Bone marrow (tissue), 2 donors: ENCODE measurements at regions not wholly inside any gene's neighbourhood (a gene's known extent, or its start where the extent isn't known, plus 50 kb on each side); places are given as distances from the start of the nearest gene placed in this dataset.

Source experiments
- DNase-seq, 2 donors: peaks; one replicate each; lab custom pipeline; 2025; lab: John Stamatoyannopoulos, UW

GRCh38 chr5:33291216-33292000 is 149.4 kb upstream of the TARS1 start:
- DNase-seq, result no peak

DNA sequence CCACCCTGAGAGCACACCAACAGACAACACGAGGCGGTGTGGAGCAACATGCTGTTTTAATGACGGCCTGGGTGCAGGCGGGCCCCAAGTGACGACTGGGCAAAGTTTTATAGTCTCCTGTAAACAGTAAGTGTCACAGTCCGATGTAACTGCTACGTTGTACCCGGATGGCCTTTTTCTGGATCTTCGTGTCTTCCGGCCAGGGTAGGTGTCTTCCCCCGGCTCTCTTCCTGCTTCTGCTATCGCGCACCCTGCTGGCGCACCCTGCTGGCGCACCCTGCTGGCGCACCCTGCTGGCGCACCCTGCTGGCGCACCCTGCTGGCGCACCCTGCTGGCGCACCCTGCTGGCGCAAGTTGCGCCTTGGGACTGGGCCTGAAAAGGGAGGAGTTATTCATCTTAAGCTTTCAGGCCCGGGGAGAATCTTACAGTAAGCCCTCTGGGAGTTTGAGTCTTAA is 143.0 kb upstream of the TARS1 start:
- no peak for DNase-seq

GRCh38 chr5:33299621-33300208 is 141.1 kb upstream of the TARS1 start:
- no peak for DNase-seq

DNA sequence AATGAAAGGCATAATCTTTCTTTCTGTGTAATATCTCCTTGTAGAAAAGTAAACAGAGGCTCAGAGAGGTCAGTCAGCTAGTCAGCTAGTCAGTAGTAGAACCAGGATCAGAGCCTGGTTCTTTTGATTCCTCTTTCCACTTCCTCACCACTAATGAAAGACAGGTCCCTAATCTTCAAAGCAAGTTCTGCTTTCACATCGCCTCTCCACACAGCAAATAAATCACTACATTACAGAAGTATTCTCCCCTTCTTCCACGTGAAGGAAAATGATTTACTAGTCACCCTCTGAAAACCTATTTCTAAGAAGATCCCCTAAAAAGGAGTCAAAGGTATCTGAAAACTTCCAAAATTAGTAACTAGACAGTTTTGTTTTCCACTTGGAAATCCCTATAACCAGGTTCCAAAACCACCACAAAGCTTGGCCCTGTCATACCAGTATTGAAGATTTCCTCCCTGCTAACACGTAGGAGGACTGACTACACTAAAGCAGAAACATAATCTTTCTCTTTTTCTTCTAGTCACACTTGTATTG is 140.5 kb upstream of the TARS1 start:
- DNase-seq, result peak in 1 of 2 donors; percentile 41

DNA sequence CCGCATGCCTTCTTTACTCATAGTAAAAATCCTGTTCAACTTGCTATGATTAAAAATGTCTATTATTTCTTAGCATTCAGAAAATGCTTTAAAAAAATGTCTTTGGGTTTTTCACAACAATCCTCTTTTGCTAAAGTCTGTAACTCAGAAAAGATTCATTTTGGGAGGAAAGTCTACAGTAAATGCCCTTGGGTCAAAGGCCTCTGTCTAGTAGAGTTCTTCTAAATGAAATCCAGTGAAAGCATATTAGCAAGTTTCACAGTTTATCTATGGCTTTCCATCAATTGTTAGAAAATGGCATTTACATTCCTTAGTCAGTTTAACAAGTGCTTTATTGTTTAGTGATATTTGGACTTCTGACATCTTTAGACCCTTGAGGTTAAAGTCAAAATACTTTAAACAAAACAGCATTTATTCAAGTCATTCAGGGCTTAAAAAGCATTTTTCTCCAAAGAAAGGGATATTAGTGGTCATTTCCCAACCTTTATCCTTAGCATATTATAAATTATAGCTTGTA is 137.1 kb upstream of the TARS1 start:
- DNase-seq, result no peak

DNA sequence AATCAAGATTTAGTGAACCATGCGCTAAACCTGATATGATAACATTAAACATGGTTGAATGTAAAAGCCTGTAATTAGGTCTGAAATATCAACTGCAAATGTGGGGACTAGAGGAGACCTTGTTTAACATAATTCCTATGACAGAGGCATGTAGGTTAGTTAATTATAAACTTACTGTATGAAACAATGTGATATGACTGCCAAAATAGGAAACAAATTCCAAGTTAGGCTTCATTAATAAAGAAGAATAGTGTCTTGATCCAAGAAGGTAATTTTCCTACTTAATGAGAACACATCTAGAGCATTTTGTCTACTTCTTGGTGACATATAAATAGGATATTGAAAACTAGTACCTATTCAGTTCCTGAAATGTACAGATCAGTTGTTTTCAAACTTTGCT is 136.2 kb upstream of the TARS1 start:
- DNase-seq, result no peak

DNA sequence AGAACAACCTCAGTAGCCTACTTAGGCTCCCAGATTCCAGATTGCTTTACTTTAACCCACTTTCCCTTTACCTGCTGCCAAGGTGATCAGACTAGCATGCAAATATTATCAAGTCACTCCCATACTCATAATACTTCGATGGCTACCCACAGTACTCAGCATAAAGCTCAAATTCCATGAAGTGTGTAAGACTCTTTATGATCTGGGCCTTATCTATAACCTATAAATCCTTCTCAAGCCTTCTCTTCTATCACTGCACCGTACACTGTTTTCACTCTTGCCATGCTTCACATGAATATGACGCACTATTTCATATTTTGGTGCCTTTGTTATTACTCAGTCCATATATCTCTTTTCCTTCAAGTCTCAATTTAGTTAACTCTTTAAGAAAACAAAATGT is 135.2 kb upstream of the TARS1 start:
- DNase-seq, result no peak

- DNase-seq, result no peak
Measured at GRCh38 chr5:33306758-33307157, 134.0 kb upstream of the TARS1 start.

DNA sequence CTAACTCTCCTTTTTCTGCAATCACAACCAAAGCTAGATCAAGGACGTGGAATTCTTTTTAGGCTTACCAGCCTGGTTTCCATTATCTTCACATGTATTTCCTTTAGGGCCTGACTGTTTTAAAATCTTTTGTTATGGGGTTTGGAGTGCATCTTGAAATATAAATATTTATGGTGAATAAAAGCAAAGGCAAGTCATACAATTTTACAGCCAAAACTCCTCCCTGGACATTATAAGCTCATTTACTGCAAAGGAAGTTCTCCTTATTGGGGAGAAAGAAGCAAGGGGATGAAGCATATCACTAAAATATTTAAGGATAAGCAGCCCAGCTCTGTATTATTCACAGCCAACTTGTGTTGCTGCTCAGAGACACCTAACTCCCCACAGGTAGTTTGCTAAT is 132.2 kb upstream of the TARS1 start:
- no peak for DNase-seq

GRCh38 chr5:33309068-33309467 is 131.7 kb upstream of the TARS1 start:
- no peak for DNase-seq

DNA sequence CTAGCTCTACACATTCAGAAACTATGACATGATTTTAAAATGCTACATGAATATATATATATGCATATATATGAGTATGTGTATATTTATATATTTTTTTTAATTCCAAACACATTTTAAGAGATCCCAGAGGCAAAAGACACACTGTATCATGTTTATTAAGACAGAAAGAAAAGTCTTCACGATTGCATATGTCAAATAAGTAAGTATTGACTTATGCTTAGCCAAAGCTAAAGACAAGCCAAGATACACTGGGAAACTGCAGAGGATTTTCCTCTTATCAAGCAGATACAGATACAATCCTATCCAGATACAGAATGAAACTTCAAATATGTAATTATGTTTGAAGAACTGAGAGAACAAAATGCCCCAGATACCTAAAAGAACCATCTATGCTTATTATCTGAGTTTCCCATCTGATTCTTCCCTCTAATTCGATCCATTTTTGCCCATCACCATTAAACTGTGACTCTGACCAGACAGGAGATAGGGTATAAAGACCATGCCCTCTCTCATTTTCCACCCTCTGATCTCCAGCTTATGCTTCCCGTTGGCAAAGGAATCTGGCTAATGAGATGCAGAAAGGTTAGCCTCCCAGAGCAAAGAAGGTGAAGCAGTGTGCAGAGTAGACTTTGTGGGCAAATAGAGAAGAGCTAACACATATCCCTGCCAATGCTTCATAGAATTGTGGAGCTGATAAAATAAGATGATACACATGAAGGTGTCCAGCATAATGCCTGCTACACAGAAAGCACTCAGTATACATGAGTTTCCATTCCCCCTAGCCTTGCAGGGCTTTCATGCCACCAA is 131.0 kb upstream of the TARS1 start:
- no peak for DNase-seq

GRCh38 chr5:33310451-33310850 is 130.3 kb upstream of the TARS1 start:
- no peak for DNase-seq

GRCh38 chr5:33311893-33312292 is 128.9 kb upstream of the TARS1 start:
- DNase-seq, result no peak

- DNase-seq, result no peak
Measured at GRCh38 chr5:33312571-33313549, 127.9 kb upstream of the TARS1 start.

DNA sequence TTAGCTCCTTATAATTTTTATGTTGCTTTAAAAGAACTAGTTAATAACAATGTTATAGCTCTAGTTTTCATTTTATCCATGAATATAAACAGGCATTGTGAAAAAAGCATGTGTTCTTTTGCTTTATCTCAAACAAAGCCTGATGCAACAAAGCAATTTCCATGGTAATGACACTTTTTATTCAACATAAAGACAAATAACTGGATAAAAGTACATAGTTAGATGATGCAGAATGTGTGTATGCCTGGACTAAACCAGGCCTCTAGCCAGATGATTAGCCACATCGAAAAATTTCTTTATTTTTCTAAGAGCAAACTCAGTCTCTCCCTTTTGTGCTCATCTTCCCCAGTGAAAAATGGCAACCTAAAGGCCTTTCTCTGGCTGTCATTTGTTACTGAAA is 125.6 kb upstream of the TARS1 start:
- DNase-seq, result no peak

DNA sequence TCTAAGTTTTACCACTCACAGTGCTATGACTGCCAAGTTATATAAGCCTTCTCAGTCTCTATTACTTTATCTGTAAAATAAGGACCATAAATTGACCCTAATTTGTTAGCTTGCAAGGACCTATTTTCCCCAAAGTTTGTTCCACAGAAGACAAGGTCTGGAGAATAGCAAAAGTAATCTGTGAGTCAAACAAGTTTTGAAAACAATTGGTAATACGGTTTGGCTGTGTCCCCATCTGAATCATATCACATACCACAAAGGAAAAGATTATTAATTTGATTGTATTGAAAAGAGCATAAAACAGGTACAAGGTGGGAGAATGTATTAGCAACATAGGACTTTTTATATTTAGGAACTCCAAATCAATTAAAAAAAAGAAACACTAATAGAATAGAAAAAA is 124.0 kb upstream of the TARS1 start:
- DNase-seq, result no peak

- DNase-seq, result no peak
Measured at GRCh38 chr5:33317271-33317670, 123.5 kb upstream of the TARS1 start.

GRCh38 chr5:33319151-33319550 is 121.6 kb upstream of the TARS1 start:
- no peak for DNase-seq

- no peak for DNase-seq
Measured at GRCh38 chr5:33319841-33320240, 120.9 kb upstream of the TARS1 start.

DNA sequence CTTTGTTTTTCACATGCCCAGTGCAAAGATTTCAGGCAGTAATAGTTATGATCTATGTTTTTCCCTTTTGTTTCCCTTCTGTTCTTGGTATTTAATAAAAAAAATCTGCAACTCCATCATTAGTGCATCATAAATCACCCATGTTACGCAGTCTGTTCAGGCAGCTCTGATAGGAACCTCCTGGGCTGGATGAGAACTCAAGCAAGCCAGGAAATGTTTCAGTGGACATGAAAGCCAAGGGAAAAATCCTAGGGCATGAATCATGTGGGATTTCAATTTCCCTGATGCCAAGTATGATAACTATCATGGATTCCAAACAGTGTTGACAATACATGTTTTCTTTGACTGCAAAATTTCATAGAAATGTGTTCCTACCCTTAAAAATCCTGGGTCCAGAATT is 119.7 kb upstream of the TARS1 start:
- DNase-seq, result no peak

DNA sequence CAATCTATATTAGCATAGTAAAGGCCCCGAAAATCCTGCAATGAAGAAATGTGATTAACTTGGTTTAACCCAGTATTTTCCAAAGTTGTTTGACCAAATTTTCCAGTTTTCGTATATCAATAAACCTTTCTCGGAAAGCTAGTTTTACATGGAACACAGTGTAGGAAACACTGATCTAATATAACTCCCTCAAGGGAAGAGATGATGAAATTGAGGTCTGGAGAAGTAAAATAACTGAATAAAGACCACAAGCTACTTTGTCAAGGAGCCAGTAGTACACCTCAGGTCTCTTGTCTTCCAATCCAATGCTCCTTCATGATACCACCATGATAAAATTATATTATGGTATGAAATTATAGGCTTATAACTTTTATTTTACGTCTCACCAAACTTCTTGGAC is 118.1 kb upstream of the TARS1 start:
- no peak for DNase-seq
